GM19463 (cell line): ENCODE measurements at regions not wholly inside any gene's neighbourhood (a gene's known extent, or its start where the extent isn't known, plus 50 kb on each side); places are given as distances from the start of the nearest gene placed in this dataset.

ENCODE experiments used
- ATAC-seq: cut with Tn5 transposase; IDR thresholded peaks from one replicate; pipeline ENCODE4 v1.9.1; 2021; ENCODE audit warnings: mild to moderate bottlenecking, moderate library complexity; ENCODE audit not compliant: unreplicated experiment

GRCh38 chr1:232452117-232452516, 177.8 kb downstream of the SIPA1L2 start:
- no peak for ATAC-seq

GRCh38 chr1:232451506-232451905, 178.4 kb downstream of the SIPA1L2 start:
- no peak for ATAC-seq

GRCh38 chr1:232450615-232451014, 179.3 kb downstream of the SIPA1L2 start:
- no peak for ATAC-seq

- ATAC-seq: no peak
Measured at GRCh38 chr1:232447125-232447524, 182.8 kb downstream of the SIPA1L2 start.

GRCh38 chr1:232445361-232446106, 184.4 kb downstream of the SIPA1L2 start:
- ATAC-seq: no peak

- ATAC-seq: no peak
Measured at GRCh38 chr1:232443372-232443771, 186.6 kb downstream of the SIPA1L2 start.

GRCh38 chr1:232441036-232441411, 188.9 kb downstream of the SIPA1L2 start:
- no peak for ATAC-seq

GRCh38 chr1:232440325-232441035, 189.5 kb downstream of the SIPA1L2 start:
- ATAC-seq: no peak

GRCh38 chr1:232439011-232439410, 190.9 kb downstream of the SIPA1L2 start:
- no peak for ATAC-seq

GRCh38 chr1:232438476-232438875, 191.5 kb downstream of the SIPA1L2 start:
- no peak for ATAC-seq

- no peak for ATAC-seq
Measured at GRCh38 chr1:232437510-232437909, 192.4 kb downstream of the SIPA1L2 start.

GRCh38 chr1:232435729-232436128, 194.2 kb downstream of the SIPA1L2 start:
- no peak for ATAC-seq

GRCh38 chr1:232432313-232432712, 197.6 kb downstream of the SIPA1L2 start:
- ATAC-seq: no peak

GRCh38 chr1:232431748-232432147, 198.2 kb downstream of the SIPA1L2 start:
- no peak for ATAC-seq

GRCh38 chr1:232431326-232431725, 198.6 kb downstream of the SIPA1L2 start:
- ATAC-seq: no peak

GRCh38 chr1:232430467-232430866, 199.5 kb downstream of the SIPA1L2 start:
- ATAC-seq: no peak

GRCh38 chr1:232428786-232429530, 201.0 kb downstream of the SIPA1L2 start:
- no peak for ATAC-seq

GRCh38 chr1:232428036-232428645, 201.8 kb downstream of the SIPA1L2 start:
- ATAC-seq: no peak

- no peak for ATAC-seq
Measured at GRCh38 chr1:232426801-232427200, 203.1 kb downstream of the SIPA1L2 start.

GRCh38 chr1:232425421-232425820, 204.5 kb downstream of the SIPA1L2 start:
- no peak for ATAC-seq

- no peak for ATAC-seq
Measured at GRCh38 chr1:232423591-232423990, 206.3 kb downstream of the SIPA1L2 start.
